A549 (cell line): ENCODE measurements at regions not wholly inside any gene's neighbourhood (a gene's known extent, or its start where the extent isn't known, plus 50 kb on each side); places are given as distances from the start of the nearest gene placed in this dataset.

Source experiments
- ATAC-seq, 2 experiments: fragments of 200-7000 bp in 1 of 2; fragments of >200 bp in 1 of 2; cut with Nextera tagmentation in 1 of 2; cut with Tn5 transposase in 1 of 2; 3 replicates each; pipeline versions ENCODE4 v1.8.0 to v1.9.1; 2018 to 2020; ENCODE audit warnings: mild to moderate bottlenecking in 1 of 2, moderate library complexity in 1 of 2
- CTCF ChIA-PET: fragments of 300-600 bp; sonication (Branson Sonifier 250); formaldehyde crosslinking; extraction: SDS; loops from one replicate; lab custom pipeline; 2021; ENCODE audit warnings: antibody characterized with exemption, inconsistent platforms; lab: Yijun Ruan, JAX
- POLR2A ChIA-PET: fragments of 350-600 bp; formaldehyde crosslinking; extraction: SDS; loops from one replicate; lab custom pipeline; 2021; ENCODE audit warnings: antibody characterized with exemption, inconsistent platforms; lab: Yijun Ruan, JAX
- DNase-seq, 2 experiments: peaks; one replicate each; pipeline versions ENCODE4 v3.0.0 to v3.0.0-alpha.2; 2011 to 2016; ENCODE audit warnings: low read depth in 1 of 2, low spot score in 1 of 2
- FAIRE-seq: peaks from 2 replicates; lab custom pipeline; 2011; peaks lifted over from hg19 to GRCh38; lab: Jason Lieb, UNC
- H3K27ac ChIP-seq, 2 experiments: fragments of >200 bp; sonication (Bioruptor Twin); formaldehyde crosslinking; 3 replicates each; pipeline ENCODE4 v1.5.1; 2016 to 2017
- H3K4me1 ChIP-seq: fragments of >200 bp; sonication (Bioruptor Twin); formaldehyde crosslinking; 3 replicates; pipeline ENCODE4 v1.6.1; 2016
- H3K4me2 ChIP-seq: fragments of >200 bp; sonication (Bioruptor Twin); formaldehyde crosslinking; 3 replicates; pipeline ENCODE4 v1.6.1; 2016
- H3K4me3 ChIP-seq: fragments of >200 bp; sonication (Bioruptor Twin); formaldehyde crosslinking; 3 replicates; pipeline ENCODE4 v1.5.1; 2016
- H3K9me3 ChIP-seq: fragments of >200 bp; sonication (Bioruptor Twin); formaldehyde crosslinking; 3 replicates; pipeline ENCODE4 v1.6.1; 2016
- BCL3 ChIP-seq: fragments of >200 bp; sonication (Bioruptor Twin); formaldehyde crosslinking; IDR thresholded peaks from 3 replicates; pipeline ENCODE4 v1.6.1; 2016
- CBX8 ChIP-seq: fragments of 200-600 bp; sonication (generic); IDR thresholded peaks from 2 replicates; pipeline ENCODE4 v1.6.1; 2016
- CHD2 ChIP-seq: fragments of 150-350 bp; IDR thresholded peaks from 2 replicates; pipeline ENCODE4 v1.6.1; 2014; ENCODE audit warnings: low read length; ENCODE audit not compliant: partially characterized antibody
- CTCF ChIP-seq: fragments of >200 bp; sonication (Bioruptor Twin); formaldehyde crosslinking; IDR thresholded peaks from 3 replicates; pipeline ENCODE4 v1.5.1; 2016
- E2F6 ChIP-seq: IDR thresholded peaks from 2 replicates; pipeline ENCODE4 v1.6.1; 2012; ENCODE audit warnings: low read depth, borderline replicate concordance
- ESRRA ChIP-seq: fragments of 150-350 bp; IDR thresholded peaks from 2 replicates; pipeline ENCODE4 v1.6.1; 2014; ENCODE audit warnings: mild to moderate bottlenecking, low read length, borderline replicate concordance
- FOXS1 ChIP-seq: fragments of 250-450 bp; sonication (Bioruptor Pico); IDR thresholded peaks from 2 replicates; pipeline ENCODE4 v1.5.0; 2020; ENCODE audit warnings: mild to moderate bottlenecking, moderate library complexity
- HDAC2 ChIP-seq: fragments of 200-600 bp; sonication (generic); IDR thresholded peaks from 2 replicates; pipeline ENCODE4 v1.6.1; 2016
- HEYL ChIP-seq: fragments of 250-450 bp; sonication (Bioruptor Pico); IDR thresholded peaks from 2 replicates; pipeline ENCODE4 v1.8.0; 2021; ENCODE audit warnings: mild to moderate bottlenecking, moderate library complexity
- HMGXB4 ChIP-seq: fragments of 250-450 bp; sonication (Bioruptor Pico); IDR thresholded peaks from 2 replicates; pipeline ENCODE4 v1.5.0; 2021; ENCODE audit warnings: mild to moderate bottlenecking, moderate library complexity, borderline replicate concordance
- MAX ChIP-seq: IDR thresholded peaks from 2 replicates; pipeline ENCODE4 v1.6.1; 2012
- MAZ ChIP-seq: fragments of 150-350 bp; IDR thresholded peaks from 2 replicates; pipeline ENCODE4 v1.6.1; 2014; ENCODE audit warnings: antibody characterized with exemption, low read depth, low read length, borderline replicate concordance
- NPAS2 ChIP-seq: fragments of 250-450 bp; sonication (Bioruptor Pico); IDR thresholded peaks from 2 replicates; pipeline ENCODE4 v1.8.0; 2022; ENCODE audit warnings: mild to moderate bottlenecking, moderate library complexity, borderline replicate concordance
- NR3C1 ChIP-seq: fragments of >200 bp; sonication (Bioruptor Twin); formaldehyde crosslinking; IDR thresholded peaks from 3 replicates; pipeline ENCODE4 v1.6.1; 2017
- PBX3 ChIP-seq: IDR thresholded peaks from 2 replicates; pipeline ENCODE4 v1.6.1; 2012
- PHF8 ChIP-seq: fragments of 200-600 bp; sonication (generic); IDR thresholded peaks from 2 replicates; pipeline ENCODE4 v1.6.1; 2016; ENCODE audit warnings: low read depth, mild to moderate bottlenecking, antibody characterized with exemption, moderate library complexity, borderline replicate concordance
- POLR2A ChIP-seq: IDR thresholded peaks from 2 replicates; pipeline ENCODE4 v1.6.1; 2012; ENCODE audit warnings: mild to moderate bottlenecking, low read length
- RAD21 ChIP-seq, 2 experiments: fragments of >200 bp in 1 of 2; sonication (Bioruptor Twin) in 1 of 2; formaldehyde crosslinking in 1 of 2; IDR thresholded peaks in 1 of 2; conservative IDR thresholded peaks in 1 of 2; 2 replicates in 1 of 2; 3 replicates in 1 of 2; pipeline ENCODE4 v1.6.1; 2012 to 2018; ENCODE audit warnings: inconsistent platforms in 1 of 2
- RNF2 ChIP-seq: fragments of 200-600 bp; sonication (generic); IDR thresholded peaks from 2 replicates; pipeline ENCODE4 v1.6.1; 2016; ENCODE audit warnings: low read depth, mild to moderate bottlenecking, antibody characterized with exemption, moderate library complexity, borderline replicate concordance
- SMC3 ChIP-seq: fragments of >200 bp; sonication (Bioruptor Twin); formaldehyde crosslinking; IDR thresholded peaks from 3 replicates; pipeline ENCODE4 v1.6.1; 2018; ENCODE audit warnings: inconsistent platforms
- TP53 ChIP-seq: fragments of 250-450 bp; sonication (Bioruptor Pico); IDR thresholded peaks from 2 replicates; pipeline ENCODE4 v1.5.0; 2021; ENCODE audit warnings: mild to moderate bottlenecking, moderate library complexity
- USF2 ChIP-seq: fragments of 450-650 bp; IDR thresholded peaks from 2 replicates; pipeline ENCODE4 v1.6.1; 2014; ENCODE audit warnings: antibody characterized with exemption
- ZSCAN20 ChIP-seq: fragments of 250-450 bp; sonication (Bioruptor Pico); IDR thresholded peaks from 2 replicates; pipeline ENCODE4 v1.8.0; 2022; ENCODE audit warnings: mild to moderate bottlenecking, moderate library complexity
- WGBS: methylation state at CpG from one replicate; pipeline ENCODE4 v1.1.6; 2017; ENCODE audit errors: missing lambda C conversion rate; 5-methylcytosine and 5-hydroxymethylcytosine counted together

- POLR2A ChIA-PET, result no interaction called here
- Histone ChIP-seq H3K4me2 (no peak overlapping the region), H3K4me1 (no peaks in the 10 kb centered on the region), H3K9me3 (no peaks in the 10 kb centered on the region), H3K27ac (no peak overlapping the region), H3K4me3 (no peak overlapping the region)
- TF ChIP-seq USF2 (no peak), E2F6 (no peak), NPAS2 (CRISPR knock-in tag) (no peak), HDAC2 (no peak), ESRRA (no peak), PBX3 (no peak), SMC3 (0 out of 3 replicates have a peak, but pooled peaks have one; percentile 9), POLR2A (no peak), TP53 (CRISPR knock-in tag) (no peak), RAD21 (conservative IDR thresholded peaks at IDR 0.05 in 1 of 2, IDR thresholded peaks at IDR 0.05 in 1 of 2) (peak; percentile 33 to 42; a peak in 4 of 5 replicates), CHD2 (no peak), RNF2 (no peak), MAX (no peak), CTCF (peak; percentile 35), HEYL (no peak), ZSCAN20 (CRISPR knock-in tag) (no peak), PHF8 (no peak), BCL3 (no peak), FOXS1 (CRISPR knock-in tag) (no peak), CBX8 (no peak), HMGXB4 (CRISPR knock-in tag) (no peak), NR3C1 (no peak), MAZ (no peak)
- peak in 1 of 2 experiments; percentile 18 for DNase-seq
- WGBS, result 0% methylated on average over 1 of the region's 1 CpG
- CTCF ChIA-PET, result interaction anchor here (1.1 to 1.3 kb wide), 2 partner anchors 26 to 312 kb away, joined by 3 to 4 read pairs; no protein-coding TSS in a partner anchor
- no peak for FAIRE-seq
- peak in 1 of 2 experiments; percentile 54; a peak in 2 of 6 replicates for ATAC-seq
Observed at GRCh38 chr18:66872277-66872676, 268.4 kb upstream of the CDH19 start.
